ENCODE measurements at regions not wholly inside any gene's neighbourhood (a gene's known extent, or its start where the extent isn't known, plus 50 kb on each side); places are given as distances from the start of the nearest gene placed in this dataset.

- Mint-ChIP-seq H3K9me3 (ENCODE audit: low read depth, unreplicated experiment) (no peaks in the 10 kb centered on the region), H3K27ac (ENCODE audit: unreplicated experiment) (no peak overlapping the region), H3K27me3 (ENCODE audit: unreplicated experiment) (peaks cover 86% of the 10 kb centered on the region), H3K4me1 (ENCODE audit: low read depth, unreplicated experiment) (no peaks in the 10 kb centered on the region), H3K36me3 (ENCODE audit: insufficient read depth, unreplicated experiment) (no peaks in the 10 kb centered on the region), H3K4me3 (ENCODE audit: low read depth, unreplicated experiment) (no peak overlapping the region)
- no peak for DNase-seq
- BruUV-seq (replicated peaks) = no TSS peak
- CTCF ChIA-PET = no interaction called here
- intact Hi-C loops (cut with micrococcal nuclease; ENCODE audit: unreplicated experiment) = no loop called here
- no peak for TF ChIP-seq CTCF (IDR thresholded peaks at IDR 0.05; ENCODE audit: unreplicated experiment)
These were observed 293.8 kb downstream of the CYP26B1 start for GRCh38 chr2:71853858-71854257.

- Mint-ChIP-seq H3K36me3 (ENCODE audit: insufficient read depth, unreplicated experiment) (no peaks in the 10 kb centered on the region), H3K27ac (ENCODE audit: unreplicated experiment) (no peak overlapping the region), H3K4me1 (ENCODE audit: low read depth, unreplicated experiment) (no peaks in the 10 kb centered on the region), H3K4me3 (ENCODE audit: low read depth, unreplicated experiment) (no peak overlapping the region), H3K9me3 (ENCODE audit: low read depth, unreplicated experiment) (no peaks in the 10 kb centered on the region), H3K27me3 (ENCODE audit: unreplicated experiment) (peaks cover 70% of the 10 kb centered on the region)
- no TSS peak for BruUV-seq (replicated peaks)
- DNase-seq = no peak
- no peak for TF ChIP-seq CTCF (IDR thresholded peaks at IDR 0.05; ENCODE audit: unreplicated experiment)
- CTCF ChIA-PET = interaction anchor here (1.1 to 1.7 kb wide), 2 partner anchors 9 to 20 kb away, joined by 3 read pairs; no protein-coding TSS in a partner anchor
- intact Hi-C loops (cut with micrococcal nuclease; ENCODE audit: unreplicated experiment) = no loop called here
These were observed 295.4 kb downstream of the CYP26B1 start for GRCh38 chr2:71852141-71852711.

- intact Hi-C loops (cut with micrococcal nuclease; ENCODE audit: unreplicated experiment) = no loop called here
- Mint-ChIP-seq H3K27me3 (ENCODE audit: unreplicated experiment) (peaks cover 59% of the 10 kb centered on the region), H3K9me3 (ENCODE audit: low read depth, unreplicated experiment) (no peaks in the 10 kb centered on the region), H3K36me3 (ENCODE audit: insufficient read depth, unreplicated experiment) (no peaks in the 10 kb centered on the region), H3K4me3 (ENCODE audit: low read depth, unreplicated experiment) (no peak overlapping the region), H3K27ac (ENCODE audit: unreplicated experiment) (no peak overlapping the region), H3K4me1 (ENCODE audit: low read depth, unreplicated experiment) (no peaks in the 10 kb centered on the region)
- CTCF ChIA-PET = no interaction called here
- DNase-seq = no peak
- BruUV-seq (replicated peaks) = no TSS peak
- no peak for TF ChIP-seq CTCF (IDR thresholded peaks at IDR 0.05; ENCODE audit: unreplicated experiment)
These were observed 296.4 kb downstream of the CYP26B1 start for GRCh38 chr2:71851094-71851750.

GRCh38 chr2:71850306-71850801 lies 297.3 kb downstream of the CYP26B1 start:
- Mint-ChIP-seq H3K36me3 (ENCODE audit: insufficient read depth, unreplicated experiment) (no peaks in the 10 kb centered on the region), H3K27me3 (ENCODE audit: unreplicated experiment) (peaks cover 51% of the 10 kb centered on the region), H3K27ac (ENCODE audit: unreplicated experiment) (no peak overlapping the region), H3K4me3 (ENCODE audit: low read depth, unreplicated experiment) (no peak overlapping the region), H3K9me3 (ENCODE audit: low read depth, unreplicated experiment) (no peaks in the 10 kb centered on the region), H3K4me1 (ENCODE audit: low read depth, unreplicated experiment) (no peaks in the 10 kb centered on the region)
- CTCF ChIA-PET = no interaction called here
- DNase-seq = no peak
- intact Hi-C loops (cut with micrococcal nuclease; ENCODE audit: unreplicated experiment) = no loop called here
- no peak for TF ChIP-seq CTCF (IDR thresholded peaks at IDR 0.05; ENCODE audit: unreplicated experiment)
- no TSS peak for BruUV-seq (replicated peaks)

All from Calu3 (cell line).